ENCODE measurements at regions not wholly inside any gene's neighbourhood (a gene's known extent, or its start where the extent isn't known, plus 50 kb on each side); places are given as distances from the start of the nearest gene placed in this dataset.

- Histone ChIP-seq H3K27me3 (ENCODE audit: insufficient read depth, low read depth) (no peaks in the 10 kb centered on the region), H3K4me3 (no peak overlapping the region), H3K9me3 (ENCODE audit: insufficient read depth, low read depth) (no peaks in the 10 kb centered on the region), H3K79me2 (ENCODE audit: low read depth) (no peaks in the 10 kb centered on the region), H3K9me2 (ENCODE audit: insufficient read depth) (no peaks in the 10 kb centered on the region), H4K20me1 (ENCODE audit: insufficient read depth) (no peaks in the 10 kb centered on the region), H3K4me1 (replicated peaks; ENCODE audit: insufficient read depth) (no peaks in the 10 kb centered on the region), H2AFZ (no peak overlapping the region), H3K4me2 (no peak overlapping the region), H3K27ac (no peak overlapping the region), H3K36me3 (ENCODE audit: low read depth) (no peaks in the 10 kb centered on the region), H3F3A (ENCODE audit: insufficient read depth, low read depth) (no peaks in the 10 kb centered on the region)
- ChIA-PET POLR2A (ENCODE audit: unreplicated experiment) (no interaction called here), CTCF (no interaction called here)
- no peak for DNase-seq
- TF ChIP-seq EZH2 (IDR thresholded peaks at IDR 0.05; ENCODE audit: low read depth) = no peak
- TF ChIP-seq CTCF (conservative IDR thresholded peaks at IDR 0.05) = no peak
- intact Hi-C loops (cut with micrococcal nuclease; ENCODE audit: unreplicated experiment) = no loop called here
- BruUV-seq (replicated peaks) = no TSS peak
These were observed 660.6 kb downstream of the LRRIQ3 start for GRCh38 chr1:73537400-73537799.

- no TSS peak for BruUV-seq (replicated peaks)
- H3K9me2 ChIP-seq (ENCODE audit: insufficient read depth) = no peaks in the 10 kb centered on the region
- 0 out of 2 replicates have a peak, but pooled peaks cover 6% of the 10 kb centered on the region for H4K20me1 ChIP-seq (ENCODE audit: insufficient read depth)
- no peaks in the 10 kb centered on the region for H3K36me3 ChIP-seq (ENCODE audit: low read depth)
- H3K27me3 ChIP-seq (ENCODE audit: insufficient read depth, low read depth) = no peaks in the 10 kb centered on the region
- no peak for DNase-seq
- H3K79me2 ChIP-seq (ENCODE audit: low read depth) = no peaks in the 10 kb centered on the region
- H3K4me3 ChIP-seq = no peak overlapping the region
- no peak overlapping the region for H3K4me2 ChIP-seq
- no peak overlapping the region for H2AFZ ChIP-seq
- no peaks in the 10 kb centered on the region for H3F3A ChIP-seq (ENCODE audit: insufficient read depth, low read depth)
- intact Hi-C loops (cut with micrococcal nuclease; ENCODE audit: unreplicated experiment) = no loop called here
- POLR2A ChIA-PET (ENCODE audit: unreplicated experiment) = no interaction called here
- no peak overlapping the region for H3K27ac ChIP-seq
- H3K9me3 ChIP-seq (ENCODE audit: insufficient read depth, low read depth) = no peaks in the 10 kb centered on the region
- no peaks in the 10 kb centered on the region for H3K4me1 ChIP-seq (replicated peaks; ENCODE audit: insufficient read depth)
- no peak for TF ChIP-seq EZH2 (IDR thresholded peaks at IDR 0.05; ENCODE audit: low read depth)
- CTCF ChIA-PET = no interaction called here
These were observed 680.3 kb downstream of the LRRIQ3 start for GRCh38 chr1:73517603-73518191.

GRCh38 chr1:73516451-73516850 is 681.5 kb downstream of the LRRIQ3 start:
- H2AFZ ChIP-seq = no peak overlapping the region
- H3K36me3 ChIP-seq (ENCODE audit: low read depth) = no peaks in the 10 kb centered on the region
- H3K79me2 ChIP-seq (ENCODE audit: low read depth) = no peaks in the 10 kb centered on the region
- H3K9me2 ChIP-seq (ENCODE audit: insufficient read depth) = no peaks in the 10 kb centered on the region; the same call in 1 of the 2 replicates
- POLR2A ChIA-PET (ENCODE audit: unreplicated experiment) = no interaction called here
- no peak overlapping the region for H3K4me3 ChIP-seq
- H3K27me3 ChIP-seq (ENCODE audit: insufficient read depth, low read depth) = no peaks in the 10 kb centered on the region
- no peaks in the 10 kb centered on the region for H3F3A ChIP-seq (ENCODE audit: insufficient read depth, low read depth)
- no peaks in the 10 kb centered on the region for H3K9me3 ChIP-seq (ENCODE audit: insufficient read depth, low read depth)
- no peaks in the 10 kb centered on the region for H3K4me1 ChIP-seq (replicated peaks; ENCODE audit: insufficient read depth)
- no peak overlapping the region for H3K4me2 ChIP-seq
- no peak overlapping the region for H3K27ac ChIP-seq
- intact Hi-C loops (cut with micrococcal nuclease; ENCODE audit: unreplicated experiment) = no loop called here
- no peak for TF ChIP-seq EZH2 (IDR thresholded peaks at IDR 0.05; ENCODE audit: low read depth)
- no peak for TF ChIP-seq CTCF (conservative IDR thresholded peaks at IDR 0.05)
- no TSS peak for BruUV-seq (replicated peaks)
- CTCF ChIA-PET = no interaction called here
- no peaks in the 10 kb centered on the region for H4K20me1 ChIP-seq (ENCODE audit: insufficient read depth)
- DNase-seq = no peak

- no peak overlapping the region for H2AFZ ChIP-seq
- no peak overlapping the region for H3K4me3 ChIP-seq
- no peaks in the 10 kb centered on the region for H3K36me3 ChIP-seq (ENCODE audit: low read depth)
- no peaks in the 10 kb centered on the region for H3K4me1 ChIP-seq (replicated peaks; ENCODE audit: insufficient read depth)
- no peaks in the 10 kb centered on the region for H3F3A ChIP-seq (ENCODE audit: insufficient read depth, low read depth)
- H3K9me3 ChIP-seq (ENCODE audit: insufficient read depth, low read depth) = no peaks in the 10 kb centered on the region
- ChIA-PET POLR2A (ENCODE audit: unreplicated experiment) (no interaction called here), CTCF (no interaction called here)
- peaks cover 4% of the 10 kb centered on the region; the same call in 1 of the 2 replicates for H3K9me2 ChIP-seq (ENCODE audit: insufficient read depth)
- no peak overlapping the region for H3K27ac ChIP-seq
- H4K20me1 ChIP-seq (ENCODE audit: insufficient read depth) = no peaks in the 10 kb centered on the region
- no peaks in the 10 kb centered on the region for H3K27me3 ChIP-seq (ENCODE audit: insufficient read depth, low read depth)
- intact Hi-C loops (cut with micrococcal nuclease; ENCODE audit: unreplicated experiment) = no loop called here
- no TSS peak for BruUV-seq (replicated peaks)
- H3K4me2 ChIP-seq = no peak overlapping the region
- DNase-seq = no peak
- TF ChIP-seq EZH2 (IDR thresholded peaks at IDR 0.05; ENCODE audit: low read depth) (no peak), CTCF (conservative IDR thresholded peaks at IDR 0.05) (no peak)
- H3K79me2 ChIP-seq (ENCODE audit: low read depth) = no peaks in the 10 kb centered on the region
These were observed 686.9 kb downstream of the LRRIQ3 start for GRCh38 chr1:73511038-73511437.

Measured in PC-9 (cell line).